ENCODE measurements at regions not wholly inside any gene's neighbourhood (a gene's known extent, or its start where the extent isn't known, plus 50 kb on each side); places are given as distances from the start of the nearest gene placed in this dataset.

DNA sequence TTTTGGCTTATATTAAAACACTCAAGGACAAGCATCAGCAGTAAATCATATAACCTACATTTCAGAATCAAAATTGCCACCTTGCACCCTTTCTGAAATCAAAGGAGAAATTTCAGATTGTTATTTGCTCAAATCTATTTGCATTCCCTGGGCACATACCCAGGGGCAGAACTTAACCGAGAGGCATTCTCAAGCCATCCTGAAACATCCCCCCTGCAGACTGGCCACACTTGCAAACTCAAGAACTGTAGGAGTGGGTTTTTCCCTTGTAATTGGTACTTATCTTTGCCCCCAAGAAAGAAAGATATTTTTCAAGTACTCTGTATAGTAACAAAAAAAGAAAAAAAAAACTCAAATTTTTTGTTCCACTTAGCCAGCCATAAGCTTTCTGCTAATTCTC lies 213.6 kb upstream of the ESRRG start:
- no peak for TF ChIP-seq POLR2A (IDR thresholded peaks at IDR 0.05; ENCODE audit: low read depth, low read length)
- TF ChIP-seq TAF1 (IDR thresholded peaks at IDR 0.05; ENCODE audit: borderline replicate concordance, low read depth, low read length) = no peak

Measured in GM12892 (cell line).